ENCODE measurements at regions not wholly inside any gene's neighbourhood (a gene's known extent, or its start where the extent isn't known, plus 50 kb on each side); places are given as distances from the start of the nearest gene placed in this dataset.

- TF ChIP-seq CTCF (IDR thresholded peaks at IDR 0.05): no peak
- H3K36me3 ChIP-seq (ENCODE audit: low read depth): no peaks in the 10 kb centered on the region
- no peak overlapping the region for H3K4me3 ChIP-seq
- DNase-seq (no peak), ATAC-seq (no peak)
- intact Hi-C loops (cut with DNase I, micrococcal nuclease): no loop called here
- no peaks in the 10 kb centered on the region for H3K4me1 ChIP-seq (ENCODE audit: low read depth)
- H3K9me3 ChIP-seq: no peaks in the 10 kb centered on the region
These were observed 117.5 kb upstream of the CXCL14 start for GRCh38 chr5:135696317-135696716.

GRCh38 chr5:135695656-135696313, 117.0 kb upstream of the CXCL14 start:
- no peaks in the 10 kb centered on the region for H3K36me3 ChIP-seq (ENCODE audit: low read depth)
- H3K4me3 ChIP-seq: no peak overlapping the region
- DNase-seq (no peak), ATAC-seq (no peak)
- H3K9me3 ChIP-seq: no peaks in the 10 kb centered on the region
- intact Hi-C loops (cut with DNase I, micrococcal nuclease): no loop called here
- H3K4me1 ChIP-seq (ENCODE audit: low read depth): no peaks in the 10 kb centered on the region
- no peak for TF ChIP-seq CTCF (IDR thresholded peaks at IDR 0.05)

GRCh38 chr5:135694906-135695305, 116.1 kb upstream of the CXCL14 start:
- Histone ChIP-seq H3K9me3 (no peaks in the 10 kb centered on the region), H3K4me1 (ENCODE audit: low read depth) (no peaks in the 10 kb centered on the region), H3K36me3 (ENCODE audit: low read depth) (no peaks in the 10 kb centered on the region), H3K4me3 (no peak overlapping the region)
- no peak for ATAC-seq
- no peak for TF ChIP-seq CTCF (IDR thresholded peaks at IDR 0.05)
- intact Hi-C loops (cut with DNase I, micrococcal nuclease): no loop called here
- DNase-seq: no peak

- Histone ChIP-seq H3K4me3 (no peak overlapping the region), H3K4me1 (ENCODE audit: low read depth) (no peaks in the 10 kb centered on the region), H3K36me3 (ENCODE audit: low read depth) (no peaks in the 10 kb centered on the region), H3K9me3 (no peaks in the 10 kb centered on the region)
- ATAC-seq (no peak), DNase-seq (no peak)
- no peak for TF ChIP-seq CTCF (IDR thresholded peaks at IDR 0.05)
- intact Hi-C loops (cut with DNase I, micrococcal nuclease): no loop called here
These were observed 115.2 kb upstream of the CXCL14 start for GRCh38 chr5:135694012-135694411.

- no peak overlapping the region for H3K4me3 ChIP-seq
- no peaks in the 10 kb centered on the region for H3K36me3 ChIP-seq (ENCODE audit: low read depth)
- no peaks in the 10 kb centered on the region for H3K4me1 ChIP-seq (ENCODE audit: low read depth)
- intact Hi-C loops (cut with DNase I, micrococcal nuclease): no loop called here
- no peak for TF ChIP-seq CTCF (IDR thresholded peaks at IDR 0.05)
- no peak for DNase-seq
- H3K9me3 ChIP-seq: no peaks in the 10 kb centered on the region
- no peak for ATAC-seq
These were observed 114.7 kb upstream of the CXCL14 start for GRCh38 chr5:135693371-135693955.
